HEK293 (cell line): ENCODE measurements at regions not wholly inside any gene's neighbourhood (a gene's known extent, or its start where the extent isn't known, plus 50 kb on each side); places are given as distances from the start of the nearest gene placed in this dataset.

ENCODE experiments used
- CTCF ChIA-PET: fragments of 350-600 bp; formaldehyde crosslinking; extraction: SDS; loops from one replicate; lab custom pipeline; 2021; ENCODE audit warnings: antibody characterized with exemption; lab: Yijun Ruan, JAX
- POLR2A ChIA-PET: fragments of 300-600 bp; formaldehyde crosslinking; extraction: SDS; loops from one replicate; lab custom pipeline; 2020; ENCODE audit warnings: antibody characterized with exemption, inconsistent platforms; lab: Yijun Ruan, JAX
- H3K27ac ChIP-seq: fragments of 200-500 bp; sonication (Bioruptor generic); 2 replicates; pipeline ENCODE4 v1.5.1; 2014; ENCODE audit warnings: low read depth, low read length, control low read depth, inconsistent platforms; ENCODE audit errors: extremely low read depth
- H3K36me3 ChIP-seq, 2 experiments: fragments of 200-500 bp in 1 of 2; sonication (Bioruptor generic) in 1 of 2; 1 replicate in 1 of 2; 2 replicates in 1 of 2; pipeline ENCODE4 v1.5.1; 2014 to 2017; ENCODE audit warnings: inconsistent platforms in 2 of 2, low read length in 2 of 2; ENCODE audit not compliant: control insufficient read depth in 2 of 2, insufficient read depth in 1 of 2
- H3K4me1 ChIP-seq: fragments of 200-500 bp; sonication (Bioruptor generic); 2 replicates; pipeline ENCODE4 v1.5.1; 2014; ENCODE audit warnings: mild to moderate bottlenecking, low read length, inconsistent platforms; ENCODE audit not compliant: control insufficient read depth, insufficient read depth
- H3K4me3 ChIP-seq: 2 replicates; pipeline ENCODE4 v1.5.1; 2011; ENCODE audit warnings: low read depth, mild to moderate bottlenecking, control low read depth, low read length, moderate library complexity
- H3K9me3 ChIP-seq: fragments of 200-500 bp; sonication (Bioruptor generic); 2 replicates; pipeline ENCODE4 v1.5.1; 2014; ENCODE audit warnings: low read depth, low read length, inconsistent platforms; ENCODE audit not compliant: control insufficient read depth, insufficient read depth
- EGR2 ChIP-seq: fragments of 450-650 bp; formaldehyde crosslinking; IDR thresholded peaks from 2 replicates; pipeline ENCODE4 v1.5.1; 2016; ENCODE audit warnings: low read depth, missing biosample characterization, missing genetic modification characterization
- SCRT2 ChIP-seq: fragments of 450-650 bp; formaldehyde crosslinking; IDR thresholded peaks from 2 replicates; pipeline ENCODE4 v1.5.1; 2016; ENCODE audit warnings: missing biosample characterization, missing genetic modification characterization
- ZFP3 ChIP-seq: fragments of 450-650 bp; formaldehyde crosslinking; IDR thresholded peaks from 2 replicates; pipeline ENCODE4 v1.5.1; 2016; ENCODE audit warnings: low read depth, missing biosample characterization, missing genetic modification characterization
- ZFP37 ChIP-seq: fragments of 450-650 bp; formaldehyde crosslinking; IDR thresholded peaks from 2 replicates; pipeline ENCODE4 v1.5.1; 2016; ENCODE audit warnings: missing biosample characterization, missing genetic modification characterization
- ZFP41 ChIP-seq: fragments of 450-650 bp; formaldehyde crosslinking; IDR thresholded peaks from 2 replicates; pipeline ENCODE4 v1.5.1; 2016; ENCODE audit warnings: missing biosample characterization, missing genetic modification characterization, borderline replicate concordance
- ZNF114 ChIP-seq: fragments of 450-650 bp; formaldehyde crosslinking; IDR thresholded peaks from 2 replicates; pipeline ENCODE4 v1.5.0; 2017; ENCODE audit warnings: missing biosample characterization, missing genetic modification characterization
- ZNF169 ChIP-seq: fragments of 450-650 bp; formaldehyde crosslinking; IDR thresholded peaks from 2 replicates; pipeline ENCODE4 v1.5.1; 2016; ENCODE audit warnings: missing biosample characterization, missing genetic modification characterization
- ZNF202 ChIP-seq: fragments of 450-650 bp; formaldehyde crosslinking; IDR thresholded peaks from 2 replicates; pipeline ENCODE4 v1.5.1; 2016; ENCODE audit warnings: missing biosample characterization, missing genetic modification characterization, borderline replicate concordance
- ZNF23 ChIP-seq: fragments of 450-650 bp; formaldehyde crosslinking; IDR thresholded peaks from 2 replicates; pipeline ENCODE4 v1.5.1; 2016; ENCODE audit warnings: missing biosample characterization, missing genetic modification characterization, borderline replicate concordance
- ZNF311 ChIP-seq: fragments of 450-650 bp; formaldehyde crosslinking; IDR thresholded peaks from 2 replicates; pipeline ENCODE4 v1.5.1; 2017; ENCODE audit warnings: missing biosample characterization, missing genetic modification characterization, borderline replicate concordance
- ZNF404 ChIP-seq: fragments of 450-650 bp; formaldehyde crosslinking; IDR thresholded peaks from 2 replicates; pipeline ENCODE4 v1.5.1; 2017; ENCODE audit warnings: missing biosample characterization, missing genetic modification characterization
- ZNF510 ChIP-seq: fragments of 450-650 bp; formaldehyde crosslinking; IDR thresholded peaks from 2 replicates; pipeline ENCODE4 v1.5.1; 2018; ENCODE audit warnings: mild to moderate bottlenecking, missing genetic modification characterization, missing biosample characterization; ENCODE audit not compliant: insufficient replicate concordance
- ZNF529 ChIP-seq: fragments of 450-650 bp; formaldehyde crosslinking; IDR thresholded peaks from 2 replicates; pipeline ENCODE4 v1.5.1; 2017; ENCODE audit warnings: missing genetic modification characterization, missing biosample characterization; ENCODE audit not compliant: insufficient replicate concordance
- ZNF580 ChIP-seq: fragments of 450-650 bp; formaldehyde crosslinking; IDR thresholded peaks from 2 replicates; pipeline ENCODE4 v1.5.1; 2016; ENCODE audit warnings: missing biosample characterization, missing genetic modification characterization
- ZNF596 ChIP-seq: fragments of 450-650 bp; IDR thresholded peaks from 2 replicates; pipeline ENCODE4 v1.5.0; 2018; ENCODE audit warnings: missing biosample characterization, mild to moderate bottlenecking, missing genetic modification characterization, moderate library complexity
- ZNF623 ChIP-seq: fragments of 450-650 bp; formaldehyde crosslinking; IDR thresholded peaks from 2 replicates; pipeline ENCODE4 v1.5.1; 2016; ENCODE audit warnings: missing biosample characterization, missing genetic modification characterization
- ZNF626 ChIP-seq: fragments of 450-650 bp; sonication (Bioruptor Pico); formaldehyde crosslinking; IDR thresholded peaks from 2 replicates; pipeline ENCODE4 v1.5.1; 2018; ENCODE audit warnings: missing biosample characterization, missing genetic modification characterization, inconsistent platforms
- ZNF777 ChIP-seq: fragments of 450-650 bp; formaldehyde crosslinking; IDR thresholded peaks from 2 replicates; pipeline ENCODE4 v1.5.1; 2017; ENCODE audit warnings: missing biosample characterization, missing genetic modification characterization, borderline replicate concordance
- TF ChIP-seq, protein P1 (sequence below): fragments of 450-650 bp; formaldehyde crosslinking; IDR thresholded peaks from 2 replicates; pipeline ENCODE4 v1.5.1; 2016; ENCODE audit warnings: missing biosample characterization, missing genetic modification characterization
- TF ChIP-seq, protein P2 (sequence below): fragments of 450-650 bp; formaldehyde crosslinking; IDR thresholded peaks from 2 replicates; pipeline ENCODE4 v1.5.1; 2016; ENCODE audit warnings: missing biosample characterization, missing genetic modification characterization

DNA sequence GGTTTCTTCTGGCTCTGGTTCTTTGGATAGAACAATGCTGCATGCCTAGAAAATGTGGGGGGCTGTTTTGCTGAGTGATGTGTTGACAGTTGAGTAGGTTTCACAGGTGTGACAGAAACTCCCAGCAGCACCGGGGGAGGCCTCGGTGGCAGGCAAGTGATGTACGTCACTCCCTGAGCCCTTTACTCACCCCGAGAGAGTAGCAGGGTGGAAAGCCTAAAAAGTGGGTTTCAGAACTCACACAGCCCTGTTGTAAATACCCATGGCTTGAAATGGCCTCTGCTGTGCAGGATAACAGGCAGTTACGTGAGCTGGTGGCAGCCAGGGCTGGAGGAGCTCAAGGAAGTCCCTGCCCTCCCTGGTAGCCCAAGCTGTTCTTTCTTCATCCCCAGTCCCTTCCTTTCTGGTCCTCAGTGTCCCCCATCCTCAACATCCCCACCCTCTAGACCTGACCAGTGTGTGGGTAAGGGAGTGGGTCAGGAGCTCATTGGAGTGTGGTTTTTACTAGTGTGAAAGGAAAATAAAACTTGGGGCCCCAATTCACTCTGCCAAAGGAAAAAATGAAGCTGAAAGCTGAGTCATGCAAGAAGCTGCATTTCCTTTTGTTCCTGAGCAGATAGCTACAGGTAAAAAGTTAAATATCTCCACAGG, 258.1 kb downstream of the STK31 start:
- Histone ChIP-seq H3K4me3 (no peak overlapping the region), H3K36me3 (no peaks in the 10 kb centered on the region), H3K4me1 (no peaks in the 10 kb centered on the region), H3K27ac (no peak overlapping the region), H3K9me3 (no peaks in the 10 kb centered on the region)
- CTCF ChIA-PET = no interaction called here
- POLR2A ChIA-PET = no interaction called here
- TF ChIP-seq ZNF626 (tag by site-specific recombination) = no peak
- no peak for TF ChIP-seq ZNF114 (tag by site-specific recombination)
- no peak for TF ChIP-seq ZFP41 (tag by site-specific recombination)
- no peak for TF ChIP-seq ZFP37
- TF ChIP-seq ZNF202 (tag by site-specific recombination) = no peak
- no peak for TF ChIP-seq ZNF311 (tag by site-specific recombination)
- TF ChIP-seq ZNF580 (tag by site-specific recombination) = no peak
- TF ChIP-seq ZNF23 (tag by site-specific recombination) = no peak
- no peak for TF ChIP-seq ZNF529 (tag by site-specific recombination)
- TF ChIP-seq ZNF777 (tag by site-specific recombination) = no peak
- TF ChIP-seq ZNF510 (tag by site-specific recombination) = no peak

GRCh38 chr7:23968791-23969190, 258.8 kb downstream of the STK31 start:
- H3K36me3 ChIP-seq = no peaks in the 10 kb centered on the region
- no peak for TF ChIP-seq ZNF169
- TF ChIP-seq SCRT2 = 0 out of 2 replicates have a peak, but pooled peaks have one; percentile 5
- TF ChIP-seq, all 188 proteins: peak for 1
- H3K4me3 ChIP-seq = no peak overlapping the region
- CTCF ChIA-PET = no interaction called here
- no peaks in the 10 kb centered on the region for H3K9me3 ChIP-seq
- no peak overlapping the region for H3K27ac ChIP-seq
- no peaks in the 10 kb centered on the region for H3K4me1 ChIP-seq
- POLR2A ChIA-PET = interaction anchor here (0.6 kb wide), 1 partner anchor 27 kb away, joined by 3 read pairs; no protein-coding TSS in a partner anchor

GRCh38 chr7:23969443-23969842, 259.4 kb downstream of the STK31 start:
- no peaks in the 10 kb centered on the region for H3K36me3 ChIP-seq
- CTCF ChIA-PET = no interaction called here

More at GRCh38 chr7:23969443-23969842, 259.4 kb downstream of the STK31 start:
- POLR2A ChIA-PET = interaction anchor here (0.6 kb wide), 1 partner anchor 26 kb away, joined by 3 read pairs; no protein-coding TSS in a partner anchor
- no peaks in the 10 kb centered on the region for H3K4me1 ChIP-seq
- TF ChIP-seq ZNF596 (tag by site-specific recombination) = no peak
- TF ChIP-seq ZFP41 (tag by site-specific recombination) = no peak
- TF ChIP-seq ZNF623 (tag by site-specific recombination) = no peak
- TF ChIP-seq ZFP3 (tag by site-specific recombination) = no peak
- TF ChIP-seq, protein P1, sequence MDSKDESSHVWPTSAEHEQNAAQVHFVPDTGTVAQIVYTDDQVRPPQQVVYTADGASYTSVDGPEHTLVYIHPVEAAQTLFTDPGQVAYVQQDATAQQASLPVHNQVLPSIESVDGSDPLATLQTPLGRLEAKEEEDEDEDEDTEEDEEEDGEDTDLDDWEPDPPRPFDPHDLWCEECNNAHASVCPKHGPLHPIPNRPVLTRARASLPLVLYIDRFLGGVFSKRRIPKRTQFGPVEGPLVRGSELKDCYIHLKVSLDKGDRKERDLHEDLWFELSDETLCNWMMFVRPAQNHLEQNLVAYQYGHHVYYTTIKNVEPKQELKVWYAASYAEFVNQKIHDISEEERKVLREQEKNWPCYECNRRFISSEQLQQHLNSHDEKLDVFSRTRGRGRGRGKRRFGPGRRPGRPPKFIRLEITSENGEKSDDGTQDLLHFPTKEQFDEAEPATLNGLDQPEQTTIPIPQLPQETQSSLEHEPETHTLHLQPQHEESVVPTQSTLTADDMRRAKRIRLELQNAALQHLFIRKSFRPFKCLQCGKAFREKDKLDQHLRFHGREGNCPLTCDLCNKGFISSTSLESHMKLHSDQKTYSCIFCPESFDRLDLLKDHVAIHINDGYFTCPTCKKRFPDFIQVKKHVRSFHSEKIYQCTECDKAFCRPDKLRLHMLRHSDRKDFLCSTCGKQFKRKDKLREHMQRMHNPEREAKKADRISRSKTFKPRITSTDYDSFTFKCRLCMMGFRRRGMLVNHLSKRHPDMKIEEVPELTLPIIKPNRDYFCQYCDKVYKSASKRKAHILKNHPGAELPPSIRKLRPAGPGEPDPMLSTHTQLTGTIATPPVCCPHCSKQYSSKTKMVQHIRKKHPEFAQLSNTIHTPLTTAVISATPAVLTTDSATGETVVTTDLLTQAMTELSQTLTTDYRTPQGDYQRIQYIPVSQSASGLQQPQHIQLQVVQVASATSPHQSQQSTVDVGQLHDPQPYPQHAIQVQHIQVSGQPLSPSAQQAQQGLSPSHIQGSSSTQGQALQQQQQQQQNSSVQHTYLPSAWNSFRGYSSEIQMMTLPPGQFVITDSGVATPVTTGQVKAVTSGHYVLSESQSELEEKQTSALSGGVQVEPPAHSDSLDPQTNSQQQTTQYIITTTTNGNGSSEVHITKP (tag by site-specific recombination) = no peak
- TF ChIP-seq SCRT2 = no peak
- no peak for TF ChIP-seq EGR2 (tag by site-specific recombination)
- TF ChIP-seq, protein P2, sequence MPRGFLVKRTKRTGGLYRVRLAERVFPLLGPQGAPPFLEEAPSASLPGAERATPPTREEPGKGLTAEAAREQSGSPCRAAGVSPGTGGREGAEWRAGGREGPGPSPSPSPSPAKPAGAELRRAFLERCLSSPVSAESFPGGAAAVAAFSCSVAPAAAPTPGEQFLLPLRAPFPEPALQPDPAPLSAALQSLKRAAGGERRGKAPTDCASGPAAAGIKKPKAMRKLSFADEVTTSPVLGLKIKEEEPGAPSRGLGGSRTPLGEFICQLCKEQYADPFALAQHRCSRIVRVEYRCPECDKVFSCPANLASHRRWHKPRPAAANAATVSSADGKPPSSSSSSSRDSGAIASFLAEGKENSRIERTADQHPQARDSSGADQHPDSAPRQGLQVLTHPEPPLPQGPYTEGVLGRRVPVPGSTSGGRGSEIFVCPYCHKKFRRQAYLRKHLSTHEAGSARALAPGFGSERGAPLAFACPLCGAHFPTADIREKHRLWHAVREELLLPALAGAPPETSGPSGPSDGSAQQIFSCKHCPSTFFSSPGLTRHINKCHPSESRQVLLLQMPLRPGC (tag by site-specific recombination) = no peak
- TF ChIP-seq ZNF404 (tag by site-specific recombination) = no peak
- H3K27ac ChIP-seq = no peak overlapping the region
- H3K9me3 ChIP-seq = no peaks in the 10 kb centered on the region
- H3K4me3 ChIP-seq = no peak overlapping the region
